GM12801 (cell line): ENCODE measurements at regions not wholly inside any gene's neighbourhood (a gene's known extent, or its start where the extent isn't known, plus 50 kb on each side); places are given as distances from the start of the nearest gene placed in this dataset.

Experiments used
- TF ChIP-seq, protein P1 (sequence below): IDR thresholded peaks from one replicate; pipeline ENCODE4 v1.5.1; 2011; ENCODE audit warnings: control low read depth; ENCODE audit not compliant: insufficient read length; ENCODE audit errors: extremely low read depth

DNA sequence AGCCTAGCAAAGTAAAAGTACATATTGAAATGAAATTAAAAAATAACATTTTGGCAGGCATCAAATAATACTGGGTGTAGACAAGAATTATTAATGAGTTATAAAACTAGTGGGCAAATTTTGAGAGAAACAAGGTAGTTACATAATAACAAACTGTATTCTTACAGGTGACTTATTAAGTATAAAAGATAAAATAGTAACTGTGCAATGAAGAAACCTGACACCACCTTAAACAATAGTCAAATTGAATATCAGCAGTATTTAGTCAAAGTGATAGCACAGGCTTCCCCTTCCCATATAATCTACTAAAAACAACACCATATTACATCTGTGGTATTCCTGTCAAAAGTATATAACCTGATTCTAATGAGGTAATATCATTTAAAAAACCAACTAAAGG, 1099.8 kb upstream of the CRIM1 start:
- TF ChIP-seq, protein P1, sequence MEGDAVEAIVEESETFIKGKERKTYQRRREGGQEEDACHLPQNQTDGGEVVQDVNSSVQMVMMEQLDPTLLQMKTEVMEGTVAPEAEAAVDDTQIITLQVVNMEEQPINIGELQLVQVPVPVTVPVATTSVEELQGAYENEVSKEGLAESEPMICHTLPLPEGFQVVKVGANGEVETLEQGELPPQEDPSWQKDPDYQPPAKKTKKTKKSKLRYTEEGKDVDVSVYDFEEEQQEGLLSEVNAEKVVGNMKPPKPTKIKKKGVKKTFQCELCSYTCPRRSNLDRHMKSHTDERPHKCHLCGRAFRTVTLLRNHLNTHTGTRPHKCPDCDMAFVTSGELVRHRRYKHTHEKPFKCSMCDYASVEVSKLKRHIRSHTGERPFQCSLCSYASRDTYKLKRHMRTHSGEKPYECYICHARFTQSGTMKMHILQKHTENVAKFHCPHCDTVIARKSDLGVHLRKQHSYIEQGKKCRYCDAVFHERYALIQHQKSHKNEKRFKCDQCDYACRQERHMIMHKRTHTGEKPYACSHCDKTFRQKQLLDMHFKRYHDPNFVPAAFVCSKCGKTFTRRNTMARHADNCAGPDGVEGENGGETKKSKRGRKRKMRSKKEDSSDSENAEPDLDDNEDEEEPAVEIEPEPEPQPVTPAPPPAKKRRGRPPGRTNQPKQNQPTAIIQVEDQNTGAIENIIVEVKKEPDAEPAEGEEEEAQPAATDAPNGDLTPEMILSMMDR: no peak

DNA sequence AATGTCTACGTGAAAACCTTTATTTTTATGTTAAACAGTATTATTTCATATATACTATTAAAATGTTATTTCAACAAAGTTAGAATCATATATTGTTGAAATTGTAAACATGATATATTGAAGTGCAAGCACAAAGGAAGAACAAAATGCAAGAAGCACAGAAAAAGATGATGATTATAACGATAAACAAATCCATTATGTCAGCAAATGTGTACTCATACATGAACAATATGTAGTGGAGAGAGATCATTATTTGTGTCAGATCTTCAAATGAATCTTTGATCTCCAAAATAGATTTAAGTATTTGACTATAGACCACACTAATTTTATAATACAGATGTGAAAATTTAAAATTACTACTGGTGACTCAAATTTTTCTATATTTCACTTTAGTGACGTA, 1104.4 kb upstream of the CRIM1 start:
- TF ChIP-seq, protein P1: no peak

DNA sequence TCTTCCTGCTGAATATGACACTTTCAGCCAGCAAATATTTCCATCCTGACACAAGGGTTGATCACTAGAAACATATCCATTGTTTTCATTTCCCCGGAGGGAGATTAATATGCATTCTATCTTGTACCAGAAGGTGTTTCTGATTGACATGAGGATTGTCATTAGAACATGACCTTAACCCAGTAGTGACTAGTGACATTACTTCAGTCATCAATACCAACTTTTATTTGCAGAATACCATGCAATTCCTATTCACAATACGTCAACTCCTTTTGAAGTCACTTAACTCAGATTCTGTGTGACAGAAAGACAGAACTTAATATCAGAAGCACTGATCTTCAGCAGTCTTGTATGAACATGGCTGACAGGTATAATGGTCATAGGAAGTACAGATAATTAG, 1108.9 kb upstream of the CRIM1 start:
- TF ChIP-seq, protein P1: no peak

DNA sequence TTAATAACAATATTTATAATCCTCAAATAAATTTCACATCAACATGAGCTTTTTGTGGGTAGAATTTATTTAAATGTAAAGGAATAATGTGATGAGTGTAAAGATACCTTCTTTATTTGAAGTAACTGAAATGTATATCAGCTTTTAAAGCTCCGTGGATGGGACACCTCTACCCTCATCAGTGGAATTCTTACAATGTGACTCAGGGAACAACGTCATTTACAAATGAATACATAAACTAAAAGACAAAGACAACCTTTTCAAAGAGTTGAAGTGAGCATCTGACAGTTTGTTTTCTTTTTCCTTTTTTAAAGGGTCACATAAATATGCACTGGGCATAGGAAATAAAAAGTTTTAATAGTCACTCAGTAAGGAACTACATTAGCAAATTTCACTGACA, 1127.0 kb upstream of the CRIM1 start:
- TF ChIP-seq, protein P1: no peak

DNA sequence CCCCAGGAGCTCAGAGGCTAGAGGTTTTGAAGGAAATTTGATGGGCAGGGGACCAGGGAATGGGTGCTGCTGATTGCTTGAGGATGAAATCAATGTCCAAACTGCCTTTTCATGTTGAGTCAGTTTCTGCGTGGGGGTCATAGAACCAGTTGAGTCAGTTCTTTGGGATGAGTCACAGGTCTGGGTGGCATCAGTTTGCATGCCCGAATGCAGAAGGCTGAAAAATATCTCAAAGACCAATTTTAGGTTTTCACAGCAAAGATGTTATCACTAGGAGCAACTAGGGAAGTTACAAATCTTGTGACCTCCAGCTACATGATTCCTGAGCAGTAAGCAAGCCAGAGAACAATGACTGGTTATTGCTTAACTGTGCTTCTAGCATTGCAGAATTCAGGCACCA, 1135.1 kb upstream of the CRIM1 start:
- TF ChIP-seq, protein P1: no peak

DNA sequence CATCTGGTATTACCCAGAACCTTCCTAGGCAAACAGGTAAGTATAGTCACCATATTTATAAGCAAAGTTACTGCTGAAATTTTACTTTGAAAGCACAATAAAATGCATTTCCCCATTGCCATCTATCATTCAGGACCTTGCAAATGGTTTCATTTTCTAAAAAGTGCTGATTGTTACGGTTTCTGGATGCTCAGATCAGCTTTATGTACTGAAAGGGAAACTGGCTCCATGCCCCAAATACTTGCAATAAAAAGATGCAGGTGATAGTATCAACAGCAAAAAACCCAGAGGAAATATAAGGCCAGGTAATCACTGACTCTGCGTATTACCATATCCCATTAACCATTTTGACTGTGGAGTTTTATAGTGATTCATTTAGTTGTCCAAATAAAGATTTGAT, 1150.7 kb upstream of the CRIM1 start:
- TF ChIP-seq, protein P1: no peak

DNA sequence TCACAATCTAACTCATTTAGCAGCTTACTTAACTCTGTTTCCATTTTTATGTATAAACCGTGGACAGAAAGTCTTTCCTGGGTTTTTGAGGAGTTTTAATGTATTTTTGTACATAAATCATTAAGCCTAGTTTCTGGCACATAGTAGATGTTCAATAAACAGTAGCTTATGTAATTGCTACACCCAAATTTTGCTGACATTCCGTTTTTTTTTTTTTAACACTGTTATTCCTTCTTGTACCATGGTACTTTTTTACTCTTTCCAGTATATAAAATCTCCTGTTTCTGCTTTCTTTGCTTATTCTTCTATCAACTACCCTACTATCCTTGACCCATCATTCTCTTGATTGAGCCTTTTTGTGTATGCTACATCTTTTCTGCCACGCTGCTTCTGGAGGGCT, 1151.3 kb upstream of the CRIM1 start:
- TF ChIP-seq, protein P1: no peak

DNA sequence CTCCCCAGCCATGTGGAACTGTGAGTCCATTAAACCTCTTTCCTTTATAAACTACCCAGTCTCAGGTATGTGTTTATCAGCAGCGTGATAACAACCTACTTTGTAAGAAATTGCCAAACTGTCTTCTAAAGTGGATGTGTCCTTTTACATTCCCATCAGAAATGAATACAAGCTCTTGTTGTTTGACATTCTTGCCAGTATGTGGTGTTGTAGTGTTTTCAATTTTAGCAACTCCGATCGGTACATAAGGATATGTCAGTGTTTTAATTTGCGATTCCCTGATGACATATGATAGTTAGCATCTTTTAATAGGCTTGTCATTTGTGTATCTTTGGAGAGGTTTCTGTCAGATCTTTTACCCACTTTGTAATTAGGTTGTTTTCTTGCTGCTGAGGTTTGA, 1156.3 kb upstream of the CRIM1 start:
- TF ChIP-seq, protein P1: no peak
